ENCODE measurements at regions not wholly inside any gene's neighbourhood (a gene's known extent, or its start where the extent isn't known, plus 50 kb on each side); places are given as distances from the start of the nearest gene placed in this dataset.

GRCh38 chr5:162466011-162466410, 398.4 kb downstream of the GABRG2 start:
- peaks cover 0 to 4% (median 0%) of the 10 kb centered on the region in 3 experiments; a peak in 1 of 7 replicates for H3K36me3 Mint-ChIP-seq (ENCODE audit: insufficient read depth in 1 of 3, low read depth in 3 of 3)
- Histone ChIP-seq H3K79me1 (ENCODE audit: insufficient read depth, low read depth, low read length, poor library complexity, severe bottlenecking) (no peaks in the 10 kb centered on the region), H3K23ac (ENCODE audit: insufficient read length, low read depth, low read length) (no peak overlapping the region), H3K56ac (ENCODE audit: insufficient read length, low read depth, low read length) (no peak overlapping the region), H2BK15ac (ENCODE audit: low read depth, low read length) (no peak overlapping the region), H3K27me3 (ENCODE audit: insufficient read depth, low read length) (no peaks in the 10 kb centered on the region), H4K8ac (replicated peaks; ENCODE audit: insufficient read length, low read depth, low read length) (no peak overlapping the region), H3K18ac (ENCODE audit: insufficient read length, low read depth, low read length) (no peak overlapping the region), H3K4me2 (ENCODE audit: insufficient read depth, insufficient read length, low read length) (no peak overlapping the region), H3T11ph (ENCODE audit: low read length) (no peak overlapping the region), H3K23me2 (ENCODE audit: insufficient read length, low read depth, low read length, poor library complexity, severe bottlenecking) (no peaks in the 10 kb centered on the region), H2BK120ac (ENCODE audit: low read depth, low read length, poor library complexity, severe bottlenecking) (no peak overlapping the region), H2BK20ac (ENCODE audit: low read depth, low read length, poor library complexity, severe bottlenecking) (no peak overlapping the region), H3K9me3 (ENCODE audit: control insufficient read depth, low read depth, low read length) (no peaks in the 10 kb centered on the region), H4K5ac (ENCODE audit: insufficient read length, low read depth, low read length) (no peak overlapping the region), H2AFZ (ENCODE audit: low read length) (no peak overlapping the region), H4K20me1 (ENCODE audit: control insufficient read depth, insufficient read depth, insufficient read length) (no peaks in the 10 kb centered on the region), H3K79me2 (ENCODE audit: insufficient read depth, low read length) (no peaks in the 10 kb centered on the region), H3K4me1 (ENCODE audit: insufficient read depth, low read length) (no peaks in the 10 kb centered on the region), H2BK12ac (ENCODE audit: insufficient read length, low read depth, low read length) (no peak overlapping the region), H2AK5ac (ENCODE audit: insufficient read length, low read length) (no peak overlapping the region), H2BK5ac (ENCODE audit: insufficient read length, low read length) (no peak overlapping the region), H4K91ac (ENCODE audit: insufficient read length, low read depth, low read length) (no peak overlapping the region), H3K4ac (ENCODE audit: low read depth, low read length) (no peak overlapping the region), H3K14ac (ENCODE audit: insufficient read depth, low read length) (no peak overlapping the region), H3K27ac (ENCODE audit: insufficient read length, low read depth, low read length) (no peak overlapping the region), H3K9ac (ENCODE audit: extremely low read depth, insufficient read length, low read length) (no peak overlapping the region)
- no CpG with 5 or more reads among the region's 1 CpG for WGBS (ENCODE audit: extremely low coverage, insufficient read length, low lambda C conversion rate)
- DNase-seq, result no peak
- no peak overlapping the region for H3K27ac Mint-ChIP-seq
- no peaks in the 10 kb centered on the region for H3K4me1 Mint-ChIP-seq
- no peak for TF ChIP-seq CTCF (conservative IDR thresholded peaks at IDR 0.05)
- peaks cover 3 to 4% of the 10 kb centered on the region in 2 experiments; a peak in 3 of 5 replicates for H3K9me3 Mint-ChIP-seq
- no peaks in the 10 kb centered on the region for H3K27me3 Mint-ChIP-seq (ENCODE audit: low read depth)
- no peak overlapping the region for H3K4me3 Mint-ChIP-seq
